Spleen (tissue), 7 donors: ENCODE measurements at regions not wholly inside any gene's neighbourhood (a gene's known extent, or its start where the extent isn't known, plus 50 kb on each side); places are given as distances from the start of the nearest gene placed in this dataset.

Experiments used
- POLR2A ChIP-seq, 3 donors: fragments of 450-650 bp; IDR thresholded peaks; one replicate each; pipeline ENCODE4 v1.5.1; 2017; ENCODE audit warnings: antibody characterized with exemption in 3 of 3, mild to moderate bottlenecking in 1 of 3
- TF ChIP-seq, protein P1 (sequence below), 11 experiments: fragments of 200-600 bp in 7 of 11; fragments of 450-650 bp in 4 of 11; sonication (generic) in 4 of 11; IDR thresholded peaks in 8 of 11; conservative IDR thresholded peaks in 3 of 11; 1 replicate in 7 of 11; 2 replicates in 4 of 11; pipeline versions ENCODE4 v1.4.0 to v1.8.0; 2016 to 2021; ENCODE audit warnings: antibody characterized with exemption in 11 of 11, inconsistent platforms in 4 of 11, mild to moderate bottlenecking in 1 of 11
- donor health status: DM: no; HTN: no; CAD: no; lungs with moderate emphysema.
- donor health status: DM: no; HTN: no; CAD: no.
- donor health status: DM: no; HTN: no; CAD: no.

DNA sequence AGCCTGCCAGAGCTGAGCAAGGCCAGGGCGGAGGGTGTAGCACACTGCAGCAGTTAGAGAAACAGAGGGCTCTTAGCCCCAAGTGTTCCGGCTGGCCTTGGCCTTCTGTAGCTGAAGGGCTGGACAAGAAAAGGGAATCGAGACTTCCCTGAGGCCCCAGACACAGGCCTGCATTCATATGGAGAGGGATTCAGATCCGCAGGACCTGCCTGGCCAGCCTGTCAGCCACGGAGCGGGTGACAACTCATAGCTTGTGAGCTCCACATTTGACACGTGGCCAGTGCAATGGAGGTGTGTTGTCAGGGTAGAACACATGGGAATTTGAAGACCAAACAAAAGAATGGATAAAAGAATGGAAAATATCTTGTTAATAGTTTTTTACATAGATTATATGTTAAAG, 182.2 kb upstream of the GSC start:
- TF ChIP-seq POLR2A (IDR thresholded peaks at IDR 0.05), result no peak
- TF ChIP-seq, protein P1, sequence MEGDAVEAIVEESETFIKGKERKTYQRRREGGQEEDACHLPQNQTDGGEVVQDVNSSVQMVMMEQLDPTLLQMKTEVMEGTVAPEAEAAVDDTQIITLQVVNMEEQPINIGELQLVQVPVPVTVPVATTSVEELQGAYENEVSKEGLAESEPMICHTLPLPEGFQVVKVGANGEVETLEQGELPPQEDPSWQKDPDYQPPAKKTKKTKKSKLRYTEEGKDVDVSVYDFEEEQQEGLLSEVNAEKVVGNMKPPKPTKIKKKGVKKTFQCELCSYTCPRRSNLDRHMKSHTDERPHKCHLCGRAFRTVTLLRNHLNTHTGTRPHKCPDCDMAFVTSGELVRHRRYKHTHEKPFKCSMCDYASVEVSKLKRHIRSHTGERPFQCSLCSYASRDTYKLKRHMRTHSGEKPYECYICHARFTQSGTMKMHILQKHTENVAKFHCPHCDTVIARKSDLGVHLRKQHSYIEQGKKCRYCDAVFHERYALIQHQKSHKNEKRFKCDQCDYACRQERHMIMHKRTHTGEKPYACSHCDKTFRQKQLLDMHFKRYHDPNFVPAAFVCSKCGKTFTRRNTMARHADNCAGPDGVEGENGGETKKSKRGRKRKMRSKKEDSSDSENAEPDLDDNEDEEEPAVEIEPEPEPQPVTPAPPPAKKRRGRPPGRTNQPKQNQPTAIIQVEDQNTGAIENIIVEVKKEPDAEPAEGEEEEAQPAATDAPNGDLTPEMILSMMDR (IDR thresholded peaks at IDR 0.05 in 8 of 11, conservative IDR thresholded peaks at IDR 0.05 in 3 of 11), result no peak
